ENCODE measurements at regions not wholly inside any gene's neighbourhood (a gene's known extent, or its start where the extent isn't known, plus 50 kb on each side); places are given as distances from the start of the nearest gene placed in this dataset.

DNA sequence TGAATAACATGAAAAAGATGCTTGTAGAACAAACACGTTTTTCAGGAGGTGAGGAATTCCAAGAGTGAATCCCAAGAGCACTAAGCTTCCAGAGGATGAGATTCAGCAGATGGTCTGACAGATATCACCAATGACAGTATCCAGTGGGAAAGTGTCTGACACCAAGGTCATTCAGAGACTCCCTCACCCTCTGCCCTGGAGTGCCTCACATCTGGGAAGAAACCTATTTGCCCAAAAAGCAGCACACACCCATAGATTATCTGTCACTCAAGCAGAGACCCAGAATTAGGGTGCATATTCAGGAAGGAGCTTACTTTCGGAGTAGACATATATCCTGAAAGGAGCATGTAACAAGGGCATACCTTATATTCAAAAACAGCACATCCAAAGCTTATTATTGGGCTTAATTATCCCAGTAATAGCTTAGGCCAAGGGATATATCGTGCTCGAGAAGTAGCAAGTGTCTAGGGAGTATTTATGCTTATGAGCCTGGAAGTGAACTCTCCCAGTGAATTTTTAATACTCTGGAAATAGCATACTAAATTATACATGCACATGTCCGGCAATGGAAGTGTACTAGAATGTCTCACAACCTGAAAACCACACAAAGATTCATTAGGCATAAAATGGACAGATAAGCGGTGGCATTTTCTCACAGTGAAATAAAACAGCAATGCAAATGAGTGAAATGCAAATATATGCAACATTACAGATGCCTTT, 998.1 kb upstream of the TMEM132C start:
- H3K4me1 ChIP-seq (ENCODE audit: insufficient read depth, low read length): peaks cover 28% of the 10 kb centered on the region
- no peaks in the 10 kb centered on the region for H3K9me2 ChIP-seq (replicated peaks; ENCODE audit: low read length)
- ATAC-seq (no peak), DNase-seq (no peak)
- no peak overlapping the region for H3K4me3 ChIP-seq (ENCODE audit: low read length)
- intact Hi-C loops (cut with micrococcal nuclease): no loop called here
- H4K20me1 ChIP-seq (ENCODE audit: low read length): no peaks in the 10 kb centered on the region
- no peak overlapping the region for H3K4me2 ChIP-seq (ENCODE audit: low read length)
- TF ChIP-seq EZH2 (IDR thresholded peaks at IDR 0.05; ENCODE audit: low read length, unreplicated experiment) (no peak), EZH2phosphoT487 (IDR thresholded peaks at IDR 0.05; ENCODE audit: borderline replicate concordance, low read length) (no peak)
- TF ChIP-seq, protein P1, sequence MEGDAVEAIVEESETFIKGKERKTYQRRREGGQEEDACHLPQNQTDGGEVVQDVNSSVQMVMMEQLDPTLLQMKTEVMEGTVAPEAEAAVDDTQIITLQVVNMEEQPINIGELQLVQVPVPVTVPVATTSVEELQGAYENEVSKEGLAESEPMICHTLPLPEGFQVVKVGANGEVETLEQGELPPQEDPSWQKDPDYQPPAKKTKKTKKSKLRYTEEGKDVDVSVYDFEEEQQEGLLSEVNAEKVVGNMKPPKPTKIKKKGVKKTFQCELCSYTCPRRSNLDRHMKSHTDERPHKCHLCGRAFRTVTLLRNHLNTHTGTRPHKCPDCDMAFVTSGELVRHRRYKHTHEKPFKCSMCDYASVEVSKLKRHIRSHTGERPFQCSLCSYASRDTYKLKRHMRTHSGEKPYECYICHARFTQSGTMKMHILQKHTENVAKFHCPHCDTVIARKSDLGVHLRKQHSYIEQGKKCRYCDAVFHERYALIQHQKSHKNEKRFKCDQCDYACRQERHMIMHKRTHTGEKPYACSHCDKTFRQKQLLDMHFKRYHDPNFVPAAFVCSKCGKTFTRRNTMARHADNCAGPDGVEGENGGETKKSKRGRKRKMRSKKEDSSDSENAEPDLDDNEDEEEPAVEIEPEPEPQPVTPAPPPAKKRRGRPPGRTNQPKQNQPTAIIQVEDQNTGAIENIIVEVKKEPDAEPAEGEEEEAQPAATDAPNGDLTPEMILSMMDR (conservative IDR thresholded peaks at IDR 0.05; ENCODE audit: low read depth, low read length): no peak
- H3K9me3 ChIP-seq (ENCODE audit: low read length): no peaks in the 10 kb centered on the region
- no peaks in the 10 kb centered on the region for H3K36me3 ChIP-seq (ENCODE audit: low read depth, low read length)
- no peak overlapping the region for H3K27ac ChIP-seq (ENCODE audit: low read length)
- no TSS peak for BruUV-seq (replicated peaks)
- H3K9ac ChIP-seq (ENCODE audit: low read length): no peak overlapping the region
- H3K79me2 ChIP-seq (ENCODE audit: low read length): no peaks in the 10 kb centered on the region
- ChIA-PET CTCF (no interaction called here), POLR2A (ENCODE audit: unreplicated experiment) (no interaction called here)
- H2AFZ ChIP-seq (ENCODE audit: low read length): no peak overlapping the region
- H3F3A ChIP-seq (ENCODE audit: low read length, unreplicated experiment): peaks cover 4% of the 10 kb centered on the region
- H3K27me3 ChIP-seq (ENCODE audit: low read length): no peaks in the 10 kb centered on the region

DNA sequence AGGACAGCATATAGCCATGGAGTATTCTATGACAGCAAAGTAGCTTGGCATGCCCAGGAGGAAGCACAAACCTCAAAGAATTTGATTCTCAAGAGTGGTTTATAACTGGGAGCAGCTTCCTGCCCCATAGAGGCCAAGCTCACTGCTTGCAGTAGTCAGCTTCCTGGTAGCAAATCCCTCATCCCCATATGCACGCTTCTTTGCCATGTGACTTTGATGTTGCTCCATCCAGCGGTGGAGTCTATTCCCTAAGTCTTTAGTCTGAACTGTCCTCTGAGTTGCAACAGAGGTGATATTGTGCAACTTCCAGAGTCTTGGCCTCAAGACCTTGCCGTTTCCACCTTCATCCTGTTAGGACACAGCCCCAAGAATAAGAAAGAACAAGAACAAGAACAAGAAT, 996.8 kb upstream of the TMEM132C start:
- H3K9ac ChIP-seq (ENCODE audit: low read length): no peak overlapping the region
- H3K27ac ChIP-seq (ENCODE audit: low read length): no peak overlapping the region
- no peaks in the 10 kb centered on the region for H3K79me2 ChIP-seq (ENCODE audit: low read length)
- H3K36me3 ChIP-seq (ENCODE audit: low read depth, low read length): no peaks in the 10 kb centered on the region
- H3K9me2 ChIP-seq (replicated peaks; ENCODE audit: low read length): no peaks in the 10 kb centered on the region
- TF ChIP-seq EZH2 (IDR thresholded peaks at IDR 0.05; ENCODE audit: low read length, unreplicated experiment) (no peak), EZH2phosphoT487 (IDR thresholded peaks at IDR 0.05; ENCODE audit: borderline replicate concordance, low read length) (no peak)
- TF ChIP-seq, protein P1 (conservative IDR thresholded peaks at IDR 0.05; ENCODE audit: low read depth, low read length): no peak
- H3K4me1 ChIP-seq (ENCODE audit: insufficient read depth, low read length): peaks cover 41% of the 10 kb centered on the region
- H3K4me2 ChIP-seq (ENCODE audit: low read length): no peak overlapping the region
- no peaks in the 10 kb centered on the region for H4K20me1 ChIP-seq (ENCODE audit: low read length)
- H3K4me3 ChIP-seq (ENCODE audit: low read length): no peak overlapping the region
- CTCF ChIA-PET: no interaction called here
- DNase-seq (peak; percentile 58), ATAC-seq (no peak)
- no peak overlapping the region for H2AFZ ChIP-seq (ENCODE audit: low read length)
- H3K27me3 ChIP-seq (ENCODE audit: low read length): no peaks in the 10 kb centered on the region
- H3K9me3 ChIP-seq (ENCODE audit: low read length): no peaks in the 10 kb centered on the region
- POLR2A ChIA-PET (ENCODE audit: unreplicated experiment): no interaction called here
- peaks cover 8% of the 10 kb centered on the region for H3F3A ChIP-seq (ENCODE audit: low read length, unreplicated experiment)
- intact Hi-C loops (cut with micrococcal nuclease): loop anchor here (5.0 kb wide), 2 partner anchors 143 to 218 kb away; no protein-coding TSS in a partner anchor
- no TSS peak for BruUV-seq (replicated peaks)

DNA sequence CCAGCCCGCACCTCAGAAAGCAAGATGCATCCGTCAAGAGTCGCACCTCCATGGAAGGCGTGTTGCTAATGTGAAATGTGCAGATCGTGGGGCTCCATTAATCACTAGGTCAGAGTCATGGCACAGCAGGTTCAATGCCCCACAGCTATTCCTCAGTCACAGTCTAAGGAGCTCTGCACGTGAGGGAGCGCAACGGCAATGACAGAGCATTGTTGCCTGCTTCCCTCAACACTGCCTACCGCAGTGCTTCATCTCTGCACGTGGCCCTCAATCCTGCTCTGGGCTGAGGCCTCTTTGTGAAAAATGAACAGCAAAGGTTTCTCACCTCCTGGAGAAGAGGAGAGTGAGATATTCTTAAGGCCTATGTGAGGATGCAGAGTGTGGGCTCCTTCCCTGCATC, 995.2 kb upstream of the TMEM132C start:
- H3K4me2 ChIP-seq (ENCODE audit: low read length): no peak overlapping the region
- H3K27me3 ChIP-seq (ENCODE audit: low read length): no peaks in the 10 kb centered on the region
- H3K36me3 ChIP-seq (ENCODE audit: low read depth, low read length): no peaks in the 10 kb centered on the region
- CTCF ChIA-PET: no interaction called here
- POLR2A ChIA-PET (ENCODE audit: unreplicated experiment): no interaction called here
- no peaks in the 10 kb centered on the region for H3K9me2 ChIP-seq (replicated peaks; ENCODE audit: low read length)
- TF ChIP-seq, protein P1 (conservative IDR thresholded peaks at IDR 0.05; ENCODE audit: low read depth, low read length): no peak
- TF ChIP-seq EZH2 (IDR thresholded peaks at IDR 0.05; ENCODE audit: low read length, unreplicated experiment) (no peak), EZH2phosphoT487 (IDR thresholded peaks at IDR 0.05; ENCODE audit: borderline replicate concordance, low read length) (no peak)
- H4K20me1 ChIP-seq (ENCODE audit: low read length): no peaks in the 10 kb centered on the region
- H3K79me2 ChIP-seq (ENCODE audit: low read length): no peaks in the 10 kb centered on the region
- no peaks in the 10 kb centered on the region for H3K9me3 ChIP-seq (ENCODE audit: low read length)
- no TSS peak for BruUV-seq (replicated peaks)
- H3K9ac ChIP-seq (ENCODE audit: low read length): peak overlapping the region; percentile 51; the same call in 1 of the 2 replicates
- DNase-seq (no peak), ATAC-seq (no peak)
- no peak overlapping the region for H3K4me3 ChIP-seq (ENCODE audit: low read length)
- peaks cover 8% of the 10 kb centered on the region for H3F3A ChIP-seq (ENCODE audit: low read length, unreplicated experiment)
- intact Hi-C loops (cut with micrococcal nuclease): loop anchor here (2.0 to 5.0 kb wide), 4 partner anchors 97 to 219 kb away; no protein-coding TSS in a partner anchor
- H3K27ac ChIP-seq (ENCODE audit: low read length): peak overlapping the region; percentile 97
- H3K4me1 ChIP-seq (ENCODE audit: insufficient read depth, low read length): peaks cover 46% of the 10 kb centered on the region
- no peak overlapping the region for H2AFZ ChIP-seq (ENCODE audit: low read length)

All from PC-3 (cell line).